HepG2 (cell line): ENCODE measurements at regions not wholly inside any gene's neighbourhood (a gene's known extent, or its start where the extent isn't known, plus 50 kb on each side); places are given as distances from the start of the nearest gene placed in this dataset.

Experiments used
- ATAC-seq: fragments of 200-7000 bp; cut with Tn5 transposase; 3 replicates; pipeline ENCODE4 v1.9.1; 2020; ENCODE audit warnings: mild to moderate bottlenecking, moderate library complexity
- BruUV-seq: library from RNA; stranded (reverse); fragments of 400-500 nt; replicated peaks from 2 replicates; lab custom pipeline; 2021; lab: Mats Ljungman, UMichigan
- CTCF ChIA-PET: fragments of 300-600 bp; formaldehyde crosslinking; extraction: SDS; loops from one replicate; lab custom pipeline; 2021; ENCODE audit warnings: low total read pairs, inconsistent platforms, low intra/inter-chr PET ratio; lab: Yijun Ruan, JAX
- POLR2A ChIA-PET: fragments of 350-600 bp; sonication (Branson Sonifier 250); formaldehyde crosslinking; loops from one replicate; lab custom pipeline; 2020; ENCODE audit warnings: antibody characterized with exemption, inconsistent platforms; lab: Yijun Ruan, JAX
- DNase-seq: peaks from one replicate; pipeline ENCODE4 v3.0.0-alpha.2; 2015; ENCODE audit warnings: low spot score
- FAIRE-seq: peaks from 3 replicates; lab custom pipeline; 2011; peaks lifted over from hg19 to GRCh38; lab: Jason Lieb, UNC
- H2AFZ ChIP-seq: one replicate; pipeline ENCODE4 v1.6.1; 2011; ENCODE audit warnings: low read length, inconsistent platforms
- H3K27ac ChIP-seq: fragments of 300-600 bp; 3 replicates; pipeline ENCODE4 v1.8.0; 2011; ENCODE audit warnings: mixed run types, mild to moderate bottlenecking, mixed read lengths, low read length, inconsistent platforms; ENCODE audit not compliant: insufficient read depth; ENCODE audit errors: extremely low read length
- H3K27me3 ChIP-seq, 2 experiments: fragments of 200-600 bp in 1 of 2; 2 replicates in 1 of 2; 3 replicates in 1 of 2; pipeline versions ENCODE4 v1.6.0 to v1.8.0; 2011; ENCODE audit warnings: low read length in 2 of 2, mild to moderate bottlenecking in 2 of 2, moderate library complexity in 2 of 2, inconsistent platforms in 1 of 2; ENCODE audit not compliant: insufficient read depth in 2 of 2, control insufficient read depth in 1 of 2
- H3K36me3 ChIP-seq, 2 experiments: fragments of 200-600 bp in 1 of 2; replicated peaks in 1 of 2; 2 replicates in 1 of 2; 3 replicates in 1 of 2; pipeline versions ENCODE4 v1.5.1 to v1.8.0; 2011; ENCODE audit warnings: low read length in 2 of 2, inconsistent platforms in 1 of 2; ENCODE audit not compliant: insufficient read depth in 2 of 2, control insufficient read depth in 1 of 2
- H3K4me1 ChIP-seq: 2 replicates; pipeline ENCODE4 v1.5.1; 2012; ENCODE audit warnings: low read length, inconsistent platforms; ENCODE audit not compliant: insufficient read depth
- H3K4me2 ChIP-seq: 2 replicates; pipeline ENCODE4 v1.6.0; 2011; ENCODE audit warnings: low read depth, low read length, inconsistent platforms
- H3K4me3 ChIP-seq, 3 experiments: fragments of 200-600 bp in 1 of 3; sonication (generic), shearing (Covaris generic) in 1 of 3; replicated peaks in 1 of 3; 2 replicates each; pipeline ENCODE4 v1.5.1; 2011 to 2016; ENCODE audit warnings: low read length in 3 of 3, inconsistent platforms in 2 of 3, low read depth in 2 of 3, mild to moderate bottlenecking in 2 of 3, control low read depth in 1 of 3, mixed read lengths in 1 of 3; ENCODE audit not compliant: insufficient read depth in 1 of 3
- H3K79me2 ChIP-seq: one replicate; pipeline ENCODE4 v1.6.1; 2011; ENCODE audit warnings: low read length, inconsistent platforms; ENCODE audit not compliant: insufficient read depth
- H3K9ac ChIP-seq: 2 replicates; pipeline ENCODE4 v1.6.0; 2011; ENCODE audit warnings: mild to moderate bottlenecking, low read depth, low read length, inconsistent platforms; ENCODE audit not compliant: insufficient read depth
- H3K9me3 ChIP-seq: 2 replicates; pipeline ENCODE4 v1.5.1; 2012; ENCODE audit warnings: mild to moderate bottlenecking, low read length
- H4K20me1 ChIP-seq: 2 replicates; pipeline ENCODE4 v1.6.0; 2011; ENCODE audit warnings: inconsistent platforms, mild to moderate bottlenecking, low read length, moderate library complexity; ENCODE audit not compliant: insufficient read depth
- FOXK1 ChIP-seq: sonication (generic); formaldehyde crosslinking; IDR thresholded peaks from 2 replicates; pipeline ENCODE4 v1.4.0; 2020; ENCODE audit warnings: low read depth, missing genetic modification reagents, borderline replicate concordance
- FOXK2 ChIP-seq: fragments of 450-650 bp; IDR thresholded peaks from 2 replicates; pipeline ENCODE4 v1.6.1; 2016
- TFE3 ChIP-seq: IDR thresholded peaks from 2 replicates; pipeline ENCODE4 v1.6.1; 2016
- UBTF ChIP-seq: sonication (generic); formaldehyde crosslinking; IDR thresholded peaks from 2 replicates; pipeline ENCODE4 v1.4.0; 2020; ENCODE audit warnings: mild to moderate bottlenecking, missing genetic modification reagents
- ZNF382 ChIP-seq: sonication (generic); formaldehyde crosslinking; IDR thresholded peaks from 2 replicates; pipeline ENCODE4 v1.5.0; 2020; ENCODE audit warnings: missing genetic modification reagents, mild to moderate bottlenecking, borderline replicate concordance
- ZNF558 ChIP-seq: sonication (generic); formaldehyde crosslinking; IDR thresholded peaks from 2 replicates; pipeline ENCODE4 v1.9.0; 2022; ENCODE audit warnings: mild to moderate bottlenecking, missing genetic modification reagents, borderline replicate concordance
- ZNF574 ChIP-seq: sonication (generic); formaldehyde crosslinking; IDR thresholded peaks from 2 replicates; pipeline ENCODE4 v1.4.0; 2020; ENCODE audit warnings: missing genetic modification reagents
- WGBS: methylation state at CpG from one replicate; pipeline ENCODE4 v1.1.6; 2017; ENCODE audit warnings: low lambda C conversion rate; 5-methylcytosine and 5-hydroxymethylcytosine counted together
- in situ Hi-C: cut with HindIII; loops from 2 replicates; pipeline ENCODE4 v1.10.0; 2017; ENCODE audit warnings: low pct_unique_long_range_greater_than_20kb; ENCODE audit not compliant: extremely low pct_ligation_motif_present
- intact Hi-C: fragments of 100-400 bp; cut with micrococcal nuclease; formaldehyde crosslinking; loops from one replicate; pipeline ENCODE4 v1.10.0; 2022; ENCODE audit not compliant: unreplicated experiment
- TF ChIP-seq, protein P1 (sequence below): IDR thresholded peaks from 2 replicates; pipeline ENCODE4 v1.6.1; 2016; ENCODE audit warnings: low read depth, borderline replicate concordance
- TF ChIP-seq, protein P2 (sequence below): sonication (generic); formaldehyde crosslinking; IDR thresholded peaks from 2 replicates; pipeline ENCODE4 v1.4.0; 2020; ENCODE audit warnings: missing genetic modification reagents

- no peak overlapping the region for H3K4me3 ChIP-seq
- FAIRE-seq = no peak
- BruUV-seq = no TSS peak
- ATAC-seq = no peak
- no peak overlapping the region for H2AFZ ChIP-seq
- no peaks in the 10 kb centered on the region for H3K4me1 ChIP-seq
- no peak for TF ChIP-seq UBTF (CRISPR knock-in tag)
- TF ChIP-seq, protein P1, sequence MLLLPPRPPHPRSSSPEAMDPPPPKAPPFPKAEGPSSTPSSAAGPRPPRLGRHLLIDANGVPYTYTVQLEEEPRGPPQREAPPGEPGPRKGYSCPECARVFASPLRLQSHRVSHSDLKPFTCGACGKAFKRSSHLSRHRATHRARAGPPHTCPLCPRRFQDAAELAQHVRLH = no peak
- in situ Hi-C loops (no loop called here), intact Hi-C loops (no loop called here)
- 2% methylated on average over 3 of the region's 3 CpGs for WGBS
- no peak overlapping the region for H3K9ac ChIP-seq
- POLR2A ChIA-PET = no interaction called here
- H4K20me1 ChIP-seq = no peaks in the 10 kb centered on the region
- CTCF ChIA-PET = no interaction called here
- no peaks in the 10 kb centered on the region for H3K79me2 ChIP-seq
- no peaks in the 10 kb centered on the region for H3K27me3 ChIP-seq
- H3K9me3 ChIP-seq = peaks cover 60% of the 10 kb centered on the region
- H3K27ac ChIP-seq = no peak overlapping the region
- DNase-seq = no peak
- no peaks in the 10 kb centered on the region for H3K36me3 ChIP-seq
- no peak overlapping the region for H3K4me2 ChIP-seq
Measured at GRCh38 chr7:49060743-49061142, 136.4 kb downstream of the CDC14C start.

- Histone ChIP-seq H3K9ac (no peak overlapping the region), H3K4me3 (no peak overlapping the region), H3K27me3 (no peaks in the 10 kb centered on the region), H3K4me1 (no peaks in the 10 kb centered on the region), H4K20me1 (no peaks in the 10 kb centered on the region), H3K79me2 (no peaks in the 10 kb centered on the region), H3K4me2 (no peak overlapping the region), H3K27ac (no peak overlapping the region), H2AFZ (no peak overlapping the region), H3K9me3 (peaks cover 39% of the 10 kb centered on the region), H3K36me3 (no peaks in the 10 kb centered on the region)
- ATAC-seq (no peak), FAIRE-seq (no peak), DNase-seq (no peak)
- no TSS peak for BruUV-seq
- TF ChIP-seq ZNF382 (CRISPR knock-in tag) (no peak), ZNF558 (no peak), TFE3 (CRISPR knock-in tag) (no peak), FOXK1 (CRISPR knock-in tag) (no peak), ZNF574 (CRISPR knock-in tag) (no peak), FOXK2 (no peak)
- TF ChIP-seq, protein P2, sequence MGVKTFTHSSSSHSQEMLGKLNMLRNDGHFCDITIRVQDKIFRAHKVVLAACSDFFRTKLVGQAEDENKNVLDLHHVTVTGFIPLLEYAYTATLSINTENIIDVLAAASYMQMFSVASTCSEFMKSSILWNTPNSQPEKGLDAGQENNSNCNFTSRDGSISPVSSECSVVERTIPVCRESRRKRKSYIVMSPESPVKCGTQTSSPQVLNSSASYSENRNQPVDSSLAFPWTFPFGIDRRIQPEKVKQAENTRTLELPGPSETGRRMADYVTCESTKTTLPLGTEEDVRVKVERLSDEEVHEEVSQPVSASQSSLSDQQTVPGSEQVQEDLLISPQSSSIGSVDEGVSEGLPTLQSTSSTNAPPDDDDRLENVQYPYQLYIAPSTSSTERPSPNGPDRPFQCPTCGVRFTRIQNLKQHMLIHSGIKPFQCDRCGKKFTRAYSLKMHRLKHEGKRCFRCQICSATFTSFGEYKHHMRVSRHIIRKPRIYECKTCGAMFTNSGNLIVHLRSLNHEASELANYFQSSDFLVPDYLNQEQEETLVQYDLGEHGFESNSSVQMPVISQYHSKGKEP (CRISPR knock-in tag) = no peak
- 19% methylated on average over 2 of the region's 2 CpGs for WGBS
- POLR2A ChIA-PET = no interaction called here
- in situ Hi-C loops (no loop called here), intact Hi-C loops (no loop called here)
- CTCF ChIA-PET = no interaction called here
Measured at GRCh38 chr7:49074538-49074937, 150.2 kb downstream of the CDC14C start.
